HK-2 (cell line): ENCODE measurements at regions not wholly inside any gene's neighbourhood (a gene's known extent, or its start where the extent isn't known, plus 50 kb on each side); places are given as distances from the start of the nearest gene placed in this dataset.

ENCODE experiments used
- DNase-seq: peaks from one replicate; pipeline ENCODE4 v3.0.0-alpha.2; 2018; ENCODE audit not compliant: unreplicated experiment

GRCh38 chr11:64457416-64458010 is 98.2 kb upstream of the SLC22A11 start:
- DNase-seq = no peak

- peak; percentile 13 for DNase-seq
Measured at GRCh38 chr11:64458997-64459396, 96.7 kb upstream of the SLC22A11 start.

GRCh38 chr11:64459609-64460008 is 96.1 kb upstream of the SLC22A11 start:
- no peak for DNase-seq

- no peak for DNase-seq
Measured at GRCh38 chr11:64461081-64461480, 94.7 kb upstream of the SLC22A11 start.

GRCh38 chr11:64466115-64466718 is 89.5 kb upstream of the SLC22A11 start:
- no peak for DNase-seq

GRCh38 chr11:64469288-64469687 is 86.5 kb upstream of the SLC22A11 start:
- DNase-seq = no peak

- DNase-seq = no peak
Measured at GRCh38 chr11:64472593-64473455, 82.9 kb upstream of the SLC22A11 start.

GRCh38 chr11:64474680-64475079 is 81.1 kb upstream of the SLC22A11 start:
- DNase-seq = no peak

- no peak for DNase-seq
Measured at GRCh38 chr11:64475145-64475544, 80.6 kb upstream of the SLC22A11 start.

- DNase-seq = no peak
Measured at GRCh38 chr11:64476881-64477280, 78.9 kb upstream of the SLC22A11 start.

GRCh38 chr11:64477675-64478074 is 78.1 kb upstream of the SLC22A11 start:
- DNase-seq = no peak

GRCh38 chr11:64482588-64482987 is 73.2 kb upstream of the SLC22A11 start:
- DNase-seq = no peak

- DNase-seq = no peak
Measured at GRCh38 chr11:64484191-64485022, 71.3 kb upstream of the SLC22A11 start.

GRCh38 chr11:64485074-64485473 is 70.7 kb upstream of the SLC22A11 start:
- DNase-seq = no peak

GRCh38 chr11:64489831-64490441 is 65.8 kb upstream of the SLC22A11 start:
- DNase-seq = peak; percentile 33

- DNase-seq = no peak
Measured at GRCh38 chr11:64490562-64491216, 65.1 kb upstream of the SLC22A11 start.

- no peak for DNase-seq
Measured at GRCh38 chr11:64492561-64492960, 63.2 kb upstream of the SLC22A11 start.

- DNase-seq = no peak
Measured at GRCh38 chr11:64498136-64498535, 57.6 kb upstream of the SLC22A11 start.

- no peak for DNase-seq
Measured at GRCh38 chr11:64499261-64500004, 56.3 kb upstream of the SLC22A11 start.
